PC-3 (cell line): ENCODE measurements at regions not wholly inside any gene's neighbourhood (a gene's known extent, or its start where the extent isn't known, plus 50 kb on each side); places are given as distances from the start of the nearest gene placed in this dataset.
A peak's percentile ranks its signal among the peaks of the same experiment; 100 is the strongest.

Experiments
- ATAC-seq: fragments of 200-7000 bp; cut with Tn5 transposase; 2 replicates; pipeline ENCODE4 v1.9.1; 2020; ENCODE audit warnings: mild to moderate bottlenecking, moderate library complexity
- BruUV-seq: library from RNA; stranded (reverse); fragments of 400-500 nt; replicated peaks from 2 replicates; lab custom pipeline; 2021; lab: Mats Ljungman, UMichigan
- CTCF ChIA-PET: fragments of 300-600 bp; sonication (Branson Sonifier 250); formaldehyde crosslinking; loops from one replicate; lab custom pipeline; 2022; ENCODE audit warnings: antibody characterized with exemption; lab: Charles Lee
- POLR2A ChIA-PET: fragments of 300-600 bp; sonication (Branson Sonifier 250); formaldehyde crosslinking; loops from one replicate; lab custom pipeline; 2022; ENCODE audit warnings: antibody characterized with exemption; ENCODE audit not compliant: unreplicated experiment; lab: Charles Lee
- DNase-seq: peaks from one replicate; pipeline ENCODE4 v3.0.0-alpha.2; 2015
- H2AFZ ChIP-seq: fragments of 300-600 bp; sonication (generic); 2 replicates; pipeline ENCODE4 v1.6.0; 2016; ENCODE audit warnings: antibody characterized with exemption, low read length
- H3F3A ChIP-seq: fragments of 300-600 bp; sonication (generic); one replicate; pipeline ENCODE4 v1.6.0; 2017; ENCODE audit warnings: antibody characterized with exemption, low read length, control low read depth, mild to moderate bottlenecking; ENCODE audit not compliant: unreplicated experiment
- H3K27ac ChIP-seq: fragments of 300-600 bp; sonication (generic); 2 replicates; pipeline ENCODE4 v1.5.1; 2016; ENCODE audit warnings: mild to moderate bottlenecking, low read length
- H3K27me3 ChIP-seq: fragments of 300-600 bp; sonication (generic); 2 replicates; pipeline ENCODE4 v1.6.1; 2016; ENCODE audit warnings: low read length, mixed read lengths
- H3K36me3 ChIP-seq: fragments of 300-600 bp; sonication (generic); 2 replicates; pipeline ENCODE4 v1.6.1; 2016; ENCODE audit warnings: low read depth, mixed run types, low read length, mixed read lengths
- H3K4me1 ChIP-seq: fragments of 300-600 bp; sonication (generic); 2 replicates; pipeline ENCODE4 v1.5.1; 2016; ENCODE audit warnings: low read length; ENCODE audit not compliant: insufficient read depth
- H3K4me2 ChIP-seq: fragments of 300-600 bp; sonication (generic); 2 replicates; pipeline ENCODE4 v1.6.0; 2016; ENCODE audit warnings: low read length
- H3K4me3 ChIP-seq: fragments of 300-600 bp; sonication (generic); 2 replicates; pipeline ENCODE4 v1.5.1; 2016; ENCODE audit warnings: mild to moderate bottlenecking, low read length, mixed read lengths
- H3K79me2 ChIP-seq: fragments of 300-600 bp; sonication (generic); 2 replicates; pipeline ENCODE4 v1.6.1; 2017; ENCODE audit warnings: low read length, mixed read lengths
- H3K9ac ChIP-seq: fragments of 300-600 bp; sonication (generic); 2 replicates; pipeline ENCODE4 v1.6.0; 2016; ENCODE audit warnings: mild to moderate bottlenecking, low read length
- H3K9me2 ChIP-seq: fragments of 300-600 bp; sonication (generic); replicated peaks from 2 replicates; pipeline ENCODE4 v1.6.1; 2016; ENCODE audit warnings: mixed run types, low read length, mixed read lengths
- H3K9me3 ChIP-seq: fragments of 300-600 bp; sonication (generic); 2 replicates; pipeline ENCODE4 v1.6.1; 2016; ENCODE audit warnings: low read length, mixed read lengths
- H4K20me1 ChIP-seq: fragments of 300-600 bp; sonication (generic); 2 replicates; pipeline ENCODE4 v1.6.1; 2016; ENCODE audit warnings: low read length, mixed read lengths
- EZH2 ChIP-seq: fragments of 300-600 bp; sonication (generic); IDR thresholded peaks from one replicate; pipeline ENCODE4 v1.6.1; 2017; ENCODE audit warnings: antibody characterized with exemption, mild to moderate bottlenecking, low read length; ENCODE audit not compliant: unreplicated experiment
- EZH2phosphoT487 ChIP-seq: fragments of 300-600 bp; sonication (generic); IDR thresholded peaks from 2 replicates; pipeline ENCODE4 v1.6.1; 2018; ENCODE audit warnings: mild to moderate bottlenecking, antibody characterized with exemption, low read length, borderline replicate concordance
- intact Hi-C: fragments of 100-400 bp; cut with micrococcal nuclease; formaldehyde crosslinking; loops from 2 replicates; pipeline ENCODE4 v1.9.0; 2023
- TF ChIP-seq, protein P1 (sequence below): fragments of 300-600 bp; sonication (generic); conservative IDR thresholded peaks from 2 replicates; pipeline ENCODE4 v1.5.1; 2017; ENCODE audit warnings: antibody characterized with exemption, low read depth, mild to moderate bottlenecking, low read length

DNA sequence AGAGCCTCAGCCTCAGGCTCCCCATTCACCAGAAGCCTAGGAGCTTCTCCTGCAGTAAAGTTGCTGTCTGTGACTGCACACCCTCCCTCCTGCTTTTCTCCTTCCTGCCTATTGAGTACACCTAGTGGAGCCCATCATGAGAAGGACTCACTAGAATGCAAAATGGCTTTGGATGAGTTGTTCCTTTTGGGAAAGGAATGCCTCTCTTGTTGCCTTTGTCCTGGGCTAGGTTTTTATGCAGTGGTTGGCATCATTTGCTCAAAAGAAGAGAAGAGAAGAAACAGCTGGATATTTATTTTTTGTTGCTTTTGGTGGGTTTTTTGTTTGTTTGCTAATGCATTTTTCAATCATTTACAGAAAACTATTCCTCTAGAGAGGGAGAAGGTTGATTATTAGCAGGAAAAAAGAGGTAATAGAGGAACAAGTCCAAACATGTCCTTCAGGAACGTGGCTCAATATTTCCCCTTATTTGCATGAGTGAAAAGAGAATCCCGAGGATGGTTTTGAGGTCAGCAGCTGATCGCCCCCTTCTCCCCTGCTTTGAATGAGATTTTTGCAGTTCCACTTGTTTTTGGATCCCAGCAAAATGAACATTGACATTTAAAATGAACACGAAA, 369.9 kb upstream of the NRP1 start:
- Histone ChIP-seq H3K79me2 (no peaks in the 10 kb centered on the region), H3K27ac (peak overlapping the region; percentile 59), H3K9me2 (0 out of 2 replicates have a peak, but pooled peaks cover 5% of the 10 kb centered on the region), H3K4me1 (peaks cover 40% of the 10 kb centered on the region), H3K4me2 (peak overlapping the region; percentile 15), H3K4me3 (no peak overlapping the region), H4K20me1 (no peaks in the 10 kb centered on the region), H3K27me3 (no peaks in the 10 kb centered on the region), H3K9me3 (no peaks in the 10 kb centered on the region), H3K36me3 (no peaks in the 10 kb centered on the region), H3F3A (no peaks in the 10 kb centered on the region), H2AFZ (peak overlapping the region; percentile 4; the same call in 1 of the 2 replicates), H3K9ac (peak overlapping the region; percentile 47)
- ATAC-seq (peak; percentile 55; the same call in 1 of the 2 replicates), DNase-seq (no peak)
- POLR2A ChIA-PET = no interaction called here
- CTCF ChIA-PET = no interaction called here
- BruUV-seq = no TSS peak
- no peak for TF ChIP-seq EZH2
- TF ChIP-seq, protein P1, sequence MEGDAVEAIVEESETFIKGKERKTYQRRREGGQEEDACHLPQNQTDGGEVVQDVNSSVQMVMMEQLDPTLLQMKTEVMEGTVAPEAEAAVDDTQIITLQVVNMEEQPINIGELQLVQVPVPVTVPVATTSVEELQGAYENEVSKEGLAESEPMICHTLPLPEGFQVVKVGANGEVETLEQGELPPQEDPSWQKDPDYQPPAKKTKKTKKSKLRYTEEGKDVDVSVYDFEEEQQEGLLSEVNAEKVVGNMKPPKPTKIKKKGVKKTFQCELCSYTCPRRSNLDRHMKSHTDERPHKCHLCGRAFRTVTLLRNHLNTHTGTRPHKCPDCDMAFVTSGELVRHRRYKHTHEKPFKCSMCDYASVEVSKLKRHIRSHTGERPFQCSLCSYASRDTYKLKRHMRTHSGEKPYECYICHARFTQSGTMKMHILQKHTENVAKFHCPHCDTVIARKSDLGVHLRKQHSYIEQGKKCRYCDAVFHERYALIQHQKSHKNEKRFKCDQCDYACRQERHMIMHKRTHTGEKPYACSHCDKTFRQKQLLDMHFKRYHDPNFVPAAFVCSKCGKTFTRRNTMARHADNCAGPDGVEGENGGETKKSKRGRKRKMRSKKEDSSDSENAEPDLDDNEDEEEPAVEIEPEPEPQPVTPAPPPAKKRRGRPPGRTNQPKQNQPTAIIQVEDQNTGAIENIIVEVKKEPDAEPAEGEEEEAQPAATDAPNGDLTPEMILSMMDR = no peak
- no peak for TF ChIP-seq EZH2phosphoT487
- intact Hi-C loops = loop anchor here (10.0 kb wide), 1 partner anchor 260 kb away; no protein-coding TSS in a partner anchor

DNA sequence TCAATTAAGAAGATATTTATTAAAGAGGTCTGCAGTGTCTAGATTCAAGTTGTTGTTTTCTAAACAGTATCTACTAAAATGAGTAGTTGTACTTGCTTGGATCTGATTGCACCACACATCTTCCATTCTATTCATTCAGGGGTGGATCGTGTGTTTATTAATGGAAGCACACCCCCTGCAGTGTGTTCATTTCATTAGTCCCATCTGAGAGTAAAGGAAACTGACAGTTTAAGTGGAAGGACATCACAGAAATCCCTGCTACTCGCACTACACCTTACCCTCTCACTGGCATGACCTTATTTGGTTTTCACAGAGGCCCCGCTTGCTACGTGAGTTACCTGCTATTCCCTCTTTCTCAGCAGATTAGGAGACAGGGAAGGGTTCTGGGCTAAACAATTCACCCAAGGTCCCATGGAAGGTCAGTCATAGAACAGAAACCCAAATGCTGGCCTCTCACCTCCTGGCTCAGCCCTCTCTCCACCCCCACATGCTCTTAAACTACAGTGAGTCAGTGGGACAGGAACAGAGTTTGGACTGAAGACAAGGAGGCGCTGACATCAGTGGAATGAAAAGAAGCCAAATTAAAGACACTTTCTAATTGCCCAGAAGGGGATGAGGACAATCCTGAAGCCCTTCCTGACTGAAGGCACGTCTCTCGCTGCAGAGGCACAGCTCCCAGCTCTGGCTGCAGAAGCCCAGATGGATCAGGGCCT, 369.2 kb upstream of the NRP1 start:
- Histone ChIP-seq H3K36me3 (no peaks in the 10 kb centered on the region), H3K9me2 (0 out of 2 replicates have a peak, but pooled peaks cover 5% of the 10 kb centered on the region), H3K4me3 (no peak overlapping the region), H3K4me2 (peak overlapping the region; percentile 15), H3K4me1 (peaks cover 40% of the 10 kb centered on the region), H3K9ac (peak overlapping the region; percentile 47), H4K20me1 (no peaks in the 10 kb centered on the region), H3F3A (no peaks in the 10 kb centered on the region), H3K27ac (peak overlapping the region; percentile 59), H3K79me2 (no peaks in the 10 kb centered on the region), H3K9me3 (no peaks in the 10 kb centered on the region), H3K27me3 (no peaks in the 10 kb centered on the region), H2AFZ (peak overlapping the region; percentile 4; the same call in 1 of the 2 replicates)
- BruUV-seq = no TSS peak
- ChIA-PET CTCF (interaction anchor here (0.6 kb wide), 1 partner anchor 600 kb away, joined by 5 read pairs; no protein-coding TSS in a partner anchor), POLR2A (no interaction called here)
- ATAC-seq (peak; percentile 90), DNase-seq (peak; percentile 86)
- intact Hi-C loops = loop anchor here (10.0 kb wide), 1 partner anchor 261 kb away; no protein-coding TSS in a partner anchor
- TF ChIP-seq EZH2phosphoT487 (no peak), EZH2 (no peak)
- TF ChIP-seq, protein P1 = no peak
